ENCODE measurements at regions not wholly inside any gene's neighbourhood (a gene's known extent, or its start where the extent isn't known, plus 50 kb on each side); places are given as distances from the start of the nearest gene placed in this dataset.

GRCh38 chr11:36928621-36929020 lies 330.6 kb upstream of the RAG2 start:
- H3K23me2 ChIP-seq (ENCODE audit: insufficient read length, low read depth, low read length, poor library complexity, severe bottlenecking), result no peaks in the 10 kb centered on the region
- no peaks in the 10 kb centered on the region for H3K4me1 ChIP-seq (ENCODE audit: insufficient read depth, low read length)
- no peak overlapping the region for H3T11ph ChIP-seq (ENCODE audit: low read length)
- Mint-ChIP-seq H3K4me1 (no peaks in the 10 kb centered on the region), H3K9me3 (peaks cover 0 to 2% of the 10 kb centered on the region in 2 experiments; a peak in 2 of 5 replicates), H3K27me3 (ENCODE audit: low read depth) (no peaks in the 10 kb centered on the region; the same call in 1 of the 2 replicates), H3K36me3 (ENCODE audit: insufficient read depth in 1 of 3, low read depth in 3 of 3) (no peaks in the 10 kb centered on the region), H3K27ac (no peak overlapping the region), H3K4me3 (no peak overlapping the region)
- H3K9me3 ChIP-seq (ENCODE audit: control insufficient read depth, low read depth, low read length), result no peaks in the 10 kb centered on the region
- H4K91ac ChIP-seq (ENCODE audit: insufficient read length, low read depth, low read length), result no peak overlapping the region
- no peaks in the 10 kb centered on the region for H3K79me1 ChIP-seq (ENCODE audit: insufficient read depth, low read depth, low read length, poor library complexity, severe bottlenecking)
- H3K23ac ChIP-seq (ENCODE audit: insufficient read length, low read depth, low read length), result no peak overlapping the region
- TF ChIP-seq CTCF (conservative IDR thresholded peaks at IDR 0.05), result no peak
- H4K20me1 ChIP-seq (ENCODE audit: control insufficient read depth, insufficient read depth, insufficient read length), result no peaks in the 10 kb centered on the region
- no peak overlapping the region for H4K5ac ChIP-seq (ENCODE audit: insufficient read length, low read depth, low read length)
- H2BK20ac ChIP-seq (ENCODE audit: low read depth, low read length, poor library complexity, severe bottlenecking), result no peak overlapping the region
- no peak overlapping the region for H2BK15ac ChIP-seq (ENCODE audit: low read depth, low read length)
- H3K56ac ChIP-seq (ENCODE audit: insufficient read length, low read depth, low read length), result no peak overlapping the region
- H3K27me3 ChIP-seq (ENCODE audit: insufficient read depth, low read length), result no peaks in the 10 kb centered on the region; the same call in 1 of the 2 replicates
- no peak overlapping the region for H3K14ac ChIP-seq (ENCODE audit: insufficient read depth, low read length)
- no peak overlapping the region for H2BK120ac ChIP-seq (ENCODE audit: low read depth, low read length, poor library complexity, severe bottlenecking)
- H2BK5ac ChIP-seq (ENCODE audit: insufficient read length, low read length), result no peak overlapping the region
- DNase-seq, result no peak
- no peak overlapping the region for H4K8ac ChIP-seq (replicated peaks; ENCODE audit: insufficient read length, low read depth, low read length)
- H2AFZ ChIP-seq (ENCODE audit: low read length), result no peak overlapping the region
- H3K9ac ChIP-seq (ENCODE audit: extremely low read depth, insufficient read length, low read length), result no peak overlapping the region
- no peak overlapping the region for H2BK12ac ChIP-seq (ENCODE audit: insufficient read length, low read depth, low read length)
- WGBS (ENCODE audit: extremely low coverage, insufficient read length, low lambda C conversion rate), result no CpG with 5 or more reads among the region's 1 CpG
- no peak overlapping the region for H3K4me2 ChIP-seq (ENCODE audit: insufficient read depth, insufficient read length, low read length)
- no peaks in the 10 kb centered on the region for H3K79me2 ChIP-seq (ENCODE audit: insufficient read depth, low read length)
- H3K27ac ChIP-seq (ENCODE audit: insufficient read length, low read depth, low read length), result no peak overlapping the region
- no peak overlapping the region for H2AK5ac ChIP-seq (ENCODE audit: insufficient read length, low read length)
- H3K4ac ChIP-seq (ENCODE audit: low read depth, low read length), result no peak overlapping the region
- no peak overlapping the region for H3K18ac ChIP-seq (ENCODE audit: insufficient read length, low read depth, low read length)
